ENCODE measurements at regions not wholly inside any gene's neighbourhood (a gene's known extent, or its start where the extent isn't known, plus 50 kb on each side); places are given as distances from the start of the nearest gene placed in this dataset.

- ATAC-seq = no peak
- no peak for TF ChIP-seq ZNF70 (CRISPR knock-in tag; IDR thresholded peaks at IDR 0.05)
- no peak for TF ChIP-seq RARB (CRISPR knock-in tag; IDR thresholded peaks at IDR 0.05)
- no peak for TF ChIP-seq ISL1 (CRISPR knock-in tag; IDR thresholded peaks at IDR 0.05)
- no peak for TF ChIP-seq GLIS3 (CRISPR knock-in tag; IDR thresholded peaks at IDR 0.05)
- TF ChIP-seq, protein P1, sequence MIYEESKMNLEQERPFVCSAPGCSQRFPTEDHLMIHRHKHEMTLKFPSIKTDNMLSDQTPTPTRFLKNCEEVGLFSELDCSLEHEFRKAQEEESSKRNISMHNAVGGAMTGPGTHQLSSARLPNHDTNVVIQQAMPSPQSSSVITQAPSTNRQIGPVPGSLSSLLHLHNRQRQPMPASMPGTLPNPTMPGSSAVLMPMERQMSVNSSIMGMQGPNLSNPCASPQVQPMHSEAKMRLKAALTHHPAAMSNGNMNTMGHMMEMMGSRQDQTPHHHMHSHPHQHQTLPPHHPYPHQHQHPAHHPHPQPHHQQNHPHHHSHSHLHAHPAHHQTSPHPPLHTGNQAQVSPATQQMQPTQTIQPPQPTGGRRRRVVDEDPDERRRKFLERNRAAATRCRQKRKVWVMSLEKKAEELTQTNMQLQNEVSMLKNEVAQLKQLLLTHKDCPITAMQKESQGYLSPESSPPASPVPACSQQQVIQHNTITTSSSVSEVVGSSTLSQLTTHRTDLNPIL (CRISPR knock-in tag; IDR thresholded peaks at IDR 0.05; ENCODE audit: low read depth) = no peak
- TF ChIP-seq ZNF8 (CRISPR knock-in tag; IDR thresholded peaks at IDR 0.05) = no peak
- TF ChIP-seq, protein P2, sequence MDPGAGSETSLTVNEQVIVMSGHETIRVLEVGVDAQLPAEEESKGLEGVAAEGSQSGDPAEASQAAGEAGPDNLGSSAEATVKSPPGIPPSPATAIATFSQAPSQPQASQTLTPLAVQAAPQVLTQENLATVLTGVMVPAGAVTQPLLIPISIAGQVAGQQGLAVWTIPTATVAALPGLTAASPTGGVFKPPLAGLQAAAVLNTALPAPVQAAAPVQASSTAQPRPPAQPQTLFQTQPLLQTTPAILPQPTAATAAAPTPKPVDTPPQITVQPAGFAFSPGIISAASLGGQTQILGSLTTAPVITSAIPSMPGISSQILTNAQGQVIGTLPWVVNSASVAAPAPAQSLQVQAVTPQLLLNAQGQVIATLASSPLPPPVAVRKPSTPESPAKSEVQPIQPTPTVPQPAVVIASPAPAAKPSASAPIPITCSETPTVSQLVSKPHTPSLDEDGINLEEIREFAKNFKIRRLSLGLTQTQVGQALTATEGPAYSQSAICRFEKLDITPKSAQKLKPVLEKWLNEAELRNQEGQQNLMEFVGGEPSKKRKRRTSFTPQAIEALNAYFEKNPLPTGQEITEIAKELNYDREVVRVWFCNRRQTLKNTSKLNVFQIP (CRISPR knock-in tag; IDR thresholded peaks at IDR 0.05; ENCODE audit: borderline replicate concordance, low read depth) = no peak
- TF ChIP-seq ZNF565 (CRISPR knock-in tag; conservative IDR thresholded peaks at IDR 0.05; ENCODE audit: low read depth) = no peak
- TF ChIP-seq TCF4 (CRISPR knock-in tag; IDR thresholded peaks at IDR 0.05; ENCODE audit: borderline replicate concordance) = no peak
- TF ChIP-seq BACH2 (CRISPR knock-in tag; IDR thresholded peaks at IDR 0.05; ENCODE audit: borderline replicate concordance) = no peak
- no peak for TF ChIP-seq ARNTL (CRISPR knock-in tag; IDR thresholded peaks at IDR 0.05; ENCODE audit: borderline replicate concordance, low read depth)
- TF ChIP-seq, protein P3, sequence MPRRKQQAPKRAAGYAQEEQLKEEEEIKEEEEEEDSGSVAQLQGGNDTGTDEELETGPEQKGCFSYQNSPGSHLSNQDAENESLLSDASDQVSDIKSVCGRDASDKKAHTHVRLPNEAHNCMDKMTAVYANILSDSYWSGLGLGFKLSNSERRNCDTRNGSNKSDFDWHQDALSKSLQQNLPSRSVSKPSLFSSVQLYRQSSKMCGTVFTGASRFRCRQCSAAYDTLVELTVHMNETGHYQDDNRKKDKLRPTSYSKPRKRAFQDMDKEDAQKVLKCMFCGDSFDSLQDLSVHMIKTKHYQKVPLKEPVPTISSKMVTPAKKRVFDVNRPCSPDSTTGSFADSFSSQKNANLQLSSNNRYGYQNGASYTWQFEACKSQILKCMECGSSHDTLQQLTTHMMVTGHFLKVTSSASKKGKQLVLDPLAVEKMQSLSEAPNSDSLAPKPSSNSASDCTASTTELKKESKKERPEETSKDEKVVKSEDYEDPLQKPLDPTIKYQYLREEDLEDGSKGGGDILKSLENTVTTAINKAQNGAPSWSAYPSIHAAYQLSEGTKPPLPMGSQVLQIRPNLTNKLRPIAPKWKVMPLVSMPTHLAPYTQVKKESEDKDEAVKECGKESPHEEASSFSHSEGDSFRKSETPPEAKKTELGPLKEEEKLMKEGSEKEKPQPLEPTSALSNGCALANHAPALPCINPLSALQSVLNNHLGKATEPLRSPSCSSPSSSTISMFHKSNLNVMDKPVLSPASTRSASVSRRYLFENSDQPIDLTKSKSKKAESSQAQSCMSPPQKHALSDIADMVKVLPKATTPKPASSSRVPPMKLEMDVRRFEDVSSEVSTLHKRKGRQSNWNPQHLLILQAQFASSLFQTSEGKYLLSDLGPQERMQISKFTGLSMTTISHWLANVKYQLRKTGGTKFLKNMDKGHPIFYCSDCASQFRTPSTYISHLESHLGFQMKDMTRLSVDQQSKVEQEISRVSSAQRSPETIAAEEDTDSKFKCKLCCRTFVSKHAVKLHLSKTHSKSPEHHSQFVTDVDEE (CRISPR knock-in tag; IDR thresholded peaks at IDR 0.05) = no peak
- TF ChIP-seq ZFP30 (CRISPR knock-in tag; IDR thresholded peaks at IDR 0.05) = no peak
- no peak for TF ChIP-seq SNAI2 (CRISPR knock-in tag; IDR thresholded peaks at IDR 0.05)
- no peak for TF ChIP-seq OSR1 (CRISPR knock-in tag; IDR thresholded peaks at IDR 0.05)
- TF ChIP-seq PATZ1 (CRISPR knock-in tag; IDR thresholded peaks at IDR 0.05; ENCODE audit: borderline replicate concordance) = no peak
Observed at GRCh38 chr2:154637456-154637855, 61.0 kb upstream of the KCNJ3 start.

- ATAC-seq = no peak
Observed at GRCh38 chr2:154638783-154639182, 59.7 kb upstream of the KCNJ3 start.

More at GRCh38 chr2:154638783-154639182, 59.7 kb upstream of the KCNJ3 start:
- TF ChIP-seq ESRRG (CRISPR knock-in tag; IDR thresholded peaks at IDR 0.05) (no peak), TOX (CRISPR knock-in tag; IDR thresholded peaks at IDR 0.05; ENCODE audit: borderline replicate concordance) (no peak), ZC3H10 (CRISPR knock-in tag; IDR thresholded peaks at IDR 0.05) (no peak), CSDC2 (CRISPR knock-in tag; IDR thresholded peaks at IDR 0.05) (no peak), ARNTL (CRISPR knock-in tag; IDR thresholded peaks at IDR 0.05; ENCODE audit: borderline replicate concordance, low read depth) (no peak), OSR1 (CRISPR knock-in tag; IDR thresholded peaks at IDR 0.05) (no peak), PPARA (CRISPR knock-in tag; IDR thresholded peaks at IDR 0.05; ENCODE audit: borderline replicate concordance) (no peak), PATZ1 (CRISPR knock-in tag; IDR thresholded peaks at IDR 0.05; ENCODE audit: borderline replicate concordance) (no peak), SNAI2 (CRISPR knock-in tag; IDR thresholded peaks at IDR 0.05) (no peak), ZNF8 (CRISPR knock-in tag; IDR thresholded peaks at IDR 0.05) (no peak)
- TF ChIP-seq, protein P2 (CRISPR knock-in tag; IDR thresholded peaks at IDR 0.05; ENCODE audit: borderline replicate concordance, low read depth) = no peak
- TF ChIP-seq, protein P4, sequence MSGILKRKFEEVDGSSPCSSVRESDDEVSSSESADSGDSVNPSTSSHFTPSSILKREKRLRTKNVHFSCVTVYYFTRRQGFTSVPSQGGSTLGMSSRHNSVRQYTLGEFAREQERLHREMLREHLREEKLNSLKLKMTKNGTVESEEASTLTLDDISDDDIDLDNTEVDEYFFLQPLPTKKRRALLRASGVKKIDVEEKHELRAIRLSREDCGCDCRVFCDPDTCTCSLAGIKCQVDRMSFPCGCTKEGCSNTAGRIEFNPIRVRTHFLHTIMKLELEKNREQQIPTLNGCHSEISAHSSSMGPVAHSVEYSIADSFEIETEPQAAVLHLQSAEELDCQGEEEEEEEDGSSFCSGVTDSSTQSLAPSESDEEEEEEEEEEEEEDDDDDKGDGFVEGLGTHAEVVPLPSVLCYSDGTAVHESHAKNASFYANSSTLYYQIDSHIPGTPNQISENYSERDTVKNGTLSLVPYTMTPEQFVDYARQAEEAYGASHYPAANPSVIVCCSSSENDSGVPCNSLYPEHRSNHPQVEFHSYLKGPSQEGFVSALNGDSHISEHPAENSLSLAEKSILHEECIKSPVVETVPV (CRISPR knock-in tag; IDR thresholded peaks at IDR 0.05) = no peak

All from SK-N-SH treated with all-trans-retinoic acid at 6 μM for 48 hours (cell line).